H1 (cell line): ENCODE measurements at regions not wholly inside any gene's neighbourhood (a gene's known extent, or its start where the extent isn't known, plus 50 kb on each side); places are given as distances from the start of the nearest gene placed in this dataset.

Experiments
- CTCF ChIA-PET: fragments of 300-600 bp; sonication (Branson Sonifier 250); formaldehyde crosslinking; loops from one replicate; lab custom pipeline; 2021; ENCODE audit not compliant: partially characterized antibody; lab: Charles Lee
- POLR2A ChIA-PET: fragments of 300-600 bp; sonication (Branson Sonifier 250); formaldehyde crosslinking; loops from one replicate; lab custom pipeline; 2021; ENCODE audit warnings: inconsistent platforms; ENCODE audit not compliant: partially characterized antibody; lab: Charles Lee
- DNase-seq, 2 experiments: peaks; one replicate each; pipeline versions ENCODE4 v3.0.0 to v3.0.0-alpha.2; 2010 to 2022; ENCODE audit warnings: low spot score in 2 of 2, low read depth in 1 of 2, mixed read lengths in 1 of 2
- FAIRE-seq: peaks from 2 replicates; lab custom pipeline; 2011; peaks lifted over from hg19 to GRCh38; lab: Jason Lieb, UNC
- H2AFZ ChIP-seq: 2 replicates; pipeline ENCODE4 v1.8.1; 2012; ENCODE audit warnings: low read length, inconsistent platforms
- H2AK5ac ChIP-seq: 2 replicates; pipeline ENCODE4 v1.6.1; 2013; ENCODE audit warnings: low read depth, low read length
- H2BK120ac ChIP-seq: replicated peaks from 2 replicates; pipeline ENCODE3; 2013; ENCODE audit warnings: low read depth, low read length, inconsistent platforms
- H2BK12ac ChIP-seq: 2 replicates; pipeline ENCODE4 v1.6.1; 2013; ENCODE audit warnings: low read depth, low read length
- H2BK15ac ChIP-seq: 2 replicates; pipeline ENCODE4 v1.6.1; 2013; ENCODE audit warnings: low read length
- H2BK20ac ChIP-seq: 2 replicates; pipeline ENCODE4 v1.6.1; 2013; ENCODE audit warnings: low read length
- H2BK5ac ChIP-seq: 2 replicates; pipeline ENCODE4 v1.6.1; 2013; ENCODE audit warnings: low read depth, low read length
- H3K14ac ChIP-seq: 2 replicates; pipeline ENCODE4 v1.6.1; 2013; ENCODE audit warnings: inconsistent platforms; ENCODE audit not compliant: insufficient read length
- H3K18ac ChIP-seq: 2 replicates; pipeline ENCODE4 v1.6.1; 2013; ENCODE audit warnings: low read length; ENCODE audit errors: extremely low read depth
- H3K23ac ChIP-seq: 2 replicates; pipeline ENCODE4 v1.6.1; 2013; ENCODE audit warnings: inconsistent platforms; ENCODE audit not compliant: insufficient read length
- H3K23me2 ChIP-seq: 2 replicates; pipeline ENCODE4 v1.6.1; 2013; ENCODE audit warnings: low read depth, low read length
- H3K27ac ChIP-seq: 2 replicates; pipeline ENCODE4 v1.6.1; 2011; ENCODE audit warnings: low read depth, low read length, inconsistent platforms
- H3K27me3 ChIP-seq, 4 experiments: replicated peaks in 1 of 4; 1 replicate in 1 of 4; 2 replicates in 3 of 4; pipeline versions ENCODE4 v1.6.1 to v1.8.1; 2011 to 2013; ENCODE audit warnings: low read length in 3 of 4, mild to moderate bottlenecking in 3 of 4, inconsistent platforms in 2 of 4, mixed read lengths in 2 of 4, moderate library complexity in 1 of 4; ENCODE audit not compliant: control insufficient read depth in 3 of 4, insufficient read depth in 3 of 4; ENCODE audit errors: extremely low read depth in 1 of 4
- H3K36me3 ChIP-seq, 4 experiments: 2 replicates each; pipeline versions ENCODE4 v1.6.1 to v1.8.1; 2011 to 2013; ENCODE audit warnings: mild to moderate bottlenecking in 4 of 4, low read length in 3 of 4, moderate library complexity in 2 of 4, control low read depth in 1 of 4, inconsistent platforms in 1 of 4; ENCODE audit not compliant: insufficient read depth in 4 of 4, control insufficient read depth in 2 of 4
- H3K4ac ChIP-seq: replicated peaks from 2 replicates; pipeline ENCODE3; 2013; ENCODE audit warnings: low read length, low read depth, mixed read lengths, inconsistent platforms; ENCODE audit not compliant: insufficient read length
- H3K4me1 ChIP-seq, 4 experiments: replicated peaks in 1 of 4; 1 replicate in 1 of 4; 2 replicates in 3 of 4; pipeline versions ENCODE4 v1.6.1 to v1.8.1; 2011 to 2013; ENCODE audit warnings: low read length in 3 of 4, inconsistent platforms in 2 of 4, mixed read lengths in 1 of 4; ENCODE audit not compliant: insufficient read depth in 4 of 4, control insufficient read depth in 3 of 4
- H3K4me2 ChIP-seq, 2 experiments: 2 replicates each; pipeline versions ENCODE4 v1.6.1 to v1.8.1; 2011 to 2013; ENCODE audit warnings: low read depth in 2 of 2, low read length in 2 of 2, control low read depth in 1 of 2, inconsistent platforms in 1 of 2, mild to moderate bottlenecking in 1 of 2; ENCODE audit not compliant: insufficient read depth in 1 of 2
- H3K4me3 ChIP-seq, 4 experiments: fragments of 200-600, 300-600 bp in 1 of 4; sonication (generic), shearing (Covaris generic), sonication (Bioruptor Twin) in 1 of 4; 2 replicates each; pipeline versions ENCODE4 v1.5.1 to v1.8.1; 2011 to 2016; ENCODE audit warnings: low read length in 4 of 4, low read depth in 3 of 4, control low read depth in 2 of 4, inconsistent platforms in 2 of 4, mild to moderate bottlenecking in 2 of 4, mixed read lengths in 1 of 4, moderate library complexity in 1 of 4; ENCODE audit not compliant: insufficient read depth in 2 of 4; ENCODE audit errors: extremely low read depth in 1 of 4
- H3K56ac ChIP-seq: replicated peaks from 2 replicates; pipeline ENCODE3; 2013; ENCODE audit warnings: low read depth, mild to moderate bottlenecking, mixed read lengths, low read length, inconsistent platforms; ENCODE audit not compliant: insufficient read length
- H3K79me1 ChIP-seq: 2 replicates; pipeline ENCODE4 v1.6.1; 2013; ENCODE audit warnings: low read depth, low read length, control low read depth
- H3K79me2 ChIP-seq, 2 experiments: 2 replicates each; pipeline versions ENCODE4 v1.6.1 to v1.8.1; 2012 to 2013; ENCODE audit warnings: low read length in 2 of 2, mild to moderate bottlenecking in 2 of 2, inconsistent platforms in 1 of 2; ENCODE audit not compliant: insufficient read depth in 2 of 2, control insufficient read depth in 1 of 2
- H3K9ac ChIP-seq, 4 experiments: replicated peaks in 1 of 4; 1 replicate in 1 of 4; 2 replicates in 3 of 4; pipeline versions ENCODE4 v1.6.1 to v1.8.1; 2011 to 2013; ENCODE audit warnings: low read depth in 3 of 4, low read length in 3 of 4, control low read depth in 2 of 4, mild to moderate bottlenecking in 2 of 4, moderate library complexity in 2 of 4, inconsistent platforms in 1 of 4; ENCODE audit errors: extremely low read depth in 1 of 4
- H3K9me3 ChIP-seq, 2 experiments: 2 replicates each; pipeline versions ENCODE4 v1.6.1 to v1.8.1; 2012 to 2013; ENCODE audit warnings: mild to moderate bottlenecking in 2 of 2, moderate library complexity in 2 of 2, control low read depth in 1 of 2, inconsistent platforms in 1 of 2, low read depth in 1 of 2, low read length in 1 of 2, mixed read lengths in 1 of 2; ENCODE audit not compliant: insufficient read depth in 2 of 2
- H4K20me1 ChIP-seq, 2 experiments: replicated peaks in 1 of 2; 2 replicates each; pipeline versions ENCODE3 to v1.8.1; 2011 to 2013; ENCODE audit warnings: inconsistent platforms in 2 of 2, low read length in 2 of 2, mild to moderate bottlenecking in 1 of 2; ENCODE audit not compliant: insufficient read depth in 2 of 2, control insufficient read depth in 1 of 2
- H4K5ac ChIP-seq: 2 replicates; pipeline ENCODE4 v1.6.1; 2013; ENCODE audit warnings: low read length, low read depth, mixed read lengths, inconsistent platforms; ENCODE audit not compliant: insufficient read length
- H4K8ac ChIP-seq: 2 replicates; pipeline ENCODE4 v1.8.0; 2013; ENCODE audit warnings: mild to moderate bottlenecking, moderate library complexity, low read length, inconsistent platforms; ENCODE audit not compliant: insufficient read depth; ENCODE audit errors: extremely low read depth
- H4K91ac ChIP-seq: replicated peaks from 2 replicates; pipeline ENCODE3; 2013; ENCODE audit warnings: low read length, mixed read lengths, inconsistent platforms; ENCODE audit not compliant: insufficient read length
- BACH1 ChIP-seq: IDR thresholded peaks from 2 replicates; pipeline ENCODE4 v1.6.1; 2012; ENCODE audit warnings: low read length, improper control_type of control experiment
- CBX5 ChIP-seq: fragments of 300-800, 300-1000 bp; sonication (generic); IDR thresholded peaks from 2 replicates; pipeline ENCODE4 v1.7.1; 2016; ENCODE audit warnings: antibody characterized with exemption, low read length, low read depth
- CREB1 ChIP-seq: IDR thresholded peaks from 2 replicates; pipeline ENCODE4 v1.6.1; 2012; ENCODE audit warnings: inconsistent platforms
- EP300 ChIP-seq, 2 experiments: IDR thresholded peaks; 1 replicate in 1 of 2; 2 replicates in 1 of 2; pipeline ENCODE4 v1.6.1; 2011 to 2012; ENCODE audit warnings: low read depth in 2 of 2, low read length in 2 of 2, mild to moderate bottlenecking in 2 of 2, borderline replicate concordance in 1 of 2, inconsistent platforms in 1 of 2, moderate library complexity in 1 of 2
- GABPA ChIP-seq: IDR thresholded peaks from 2 replicates; pipeline ENCODE4 v1.6.1; 2011; ENCODE audit warnings: mild to moderate bottlenecking, low read length, moderate library complexity, borderline replicate concordance; ENCODE audit not compliant: insufficient read depth
- SAP30 ChIP-seq: fragments of 300-600 bp; sonication (generic); IDR thresholded peaks from 2 replicates; pipeline ENCODE4 v1.7.1; 2012; ENCODE audit warnings: low read length, moderate library complexity, mild to moderate bottlenecking, inconsistent platforms; ENCODE audit not compliant: insufficient read depth, insufficient replicate concordance
- SP1 ChIP-seq: IDR thresholded peaks from 2 replicates; pipeline ENCODE4 v1.6.1; 2011; ENCODE audit warnings: low read depth, low read length
- TBP ChIP-seq: IDR thresholded peaks from 2 replicates; pipeline ENCODE4 v1.6.1; 2011; ENCODE audit warnings: low read depth, low read length, improper control_type of control experiment
- WGBS, 2 experiments: shearing (Covaris generic) in 1 of 2; methylation state at CpG; one replicate each; pipeline versions ENCODE4 v1.1.6 to v1.1.7; 2013 to 2015; ENCODE audit warnings: low lambda C conversion rate in 2 of 2, mixed read lengths in 2 of 2, inconsistent platforms in 1 of 2, low coverage in 1 of 2, missing lambda C conversion rate in 1 of 2; ENCODE audit not compliant: insufficient replicate concordance in 2 of 2, insufficient coverage in 1 of 2, insufficient read length in 1 of 2; ENCODE audit errors: extremely low coverage in 1 of 2, missing lambda C conversion rate in 1 of 2; 5-methylcytosine and 5-hydroxymethylcytosine counted together

- no peaks in the 10 kb centered on the region for H3K27me3 ChIP-seq
- H2BK5ac ChIP-seq = no peak overlapping the region
- no peak overlapping the region for H2AFZ ChIP-seq
- H2BK15ac ChIP-seq = no peak overlapping the region
- no peak overlapping the region for H2BK120ac ChIP-seq
- no peak overlapping the region for H3K23ac ChIP-seq
- H4K5ac ChIP-seq = no peak overlapping the region
- H3K14ac ChIP-seq = no peak overlapping the region
- no peak overlapping the region for H3K4me3 ChIP-seq
- DNase-seq (no peak), FAIRE-seq (no peak)
- no peaks in the 10 kb centered on the region for H4K20me1 ChIP-seq
- 96% methylated on average over 8 of the region's 8 CpGs; no CpG with 5 or more reads in 1 of the 2 experiments for WGBS, 2 experiments
- H3K27ac ChIP-seq = no peak overlapping the region
- H3K79me2 ChIP-seq = no peaks in the 10 kb centered on the region
- H3K79me1 ChIP-seq = no peaks in the 10 kb centered on the region
- no peaks in the 10 kb centered on the region for H3K23me2 ChIP-seq
- H2AK5ac ChIP-seq = no peak overlapping the region
- H3K4me1 ChIP-seq = peaks cover 0 to 6% (median 1%) of the 10 kb centered on the region in 4 experiments; a peak in 3 of 7 replicates
- no peak overlapping the region for H3K18ac ChIP-seq
- no peaks in the 10 kb centered on the region for H3K9me3 ChIP-seq
- H2BK20ac ChIP-seq = no peak overlapping the region
- H3K9ac ChIP-seq = no peak overlapping the region
- H3K36me3 ChIP-seq = no peaks in the 10 kb centered on the region
- CTCF ChIA-PET = no interaction called here
- H4K8ac ChIP-seq = no peak overlapping the region; the same call in 1 of the 2 replicates
- H3K4ac ChIP-seq = no peak overlapping the region
- no peak overlapping the region for H3K56ac ChIP-seq
- no peak overlapping the region for H2BK12ac ChIP-seq
- POLR2A ChIA-PET = no interaction called here
- no peak overlapping the region for H3K4me2 ChIP-seq
- no peak for TF ChIP-seq SAP30
- TF ChIP-seq CBX5 = no peak
- no peak for TF ChIP-seq BACH1
- no peak for TF ChIP-seq EP300 (IDR thresholded peaks at IDR 0.05; ENCODE audit: borderline replicate concordance in 1 of 2, low read depth in 2 of 2, low read length in 2 of 2)
- TF ChIP-seq GABPA = no peak
- TF ChIP-seq TBP = no peak
- TF ChIP-seq CREB1 = no peak
- TF ChIP-seq SP1 = no peak
- no peak overlapping the region for H4K91ac ChIP-seq
Observed at GRCh38 chr6:9520417-9521151, 894.3 kb downstream of the TFAP2A start.
